Ishikawa (cell line): ENCODE measurements at regions not wholly inside any gene's neighbourhood (a gene's known extent, or its start where the extent isn't known, plus 50 kb on each side); places are given as distances from the start of the nearest gene placed in this dataset.

ENCODE experiments used
- CEBPB ChIP-seq: IDR thresholded peaks from 2 replicates; pipeline ENCODE4 v1.6.1; 2012
- CREB1 ChIP-seq: IDR thresholded peaks from 2 replicates; pipeline ENCODE4 v1.6.1; 2012; ENCODE audit warnings: low read depth
- EGR1 ChIP-seq: IDR thresholded peaks from 2 replicates; pipeline ENCODE4 v1.6.1; 2012
- EP300 ChIP-seq: IDR thresholded peaks from 2 replicates; pipeline ENCODE4 v1.6.1; 2012; ENCODE audit warnings: borderline replicate concordance
- FOXM1 ChIP-seq: IDR thresholded peaks from 2 replicates; pipeline ENCODE4 v1.6.1; 2012; ENCODE audit warnings: low read depth, borderline replicate concordance
- MAX ChIP-seq: IDR thresholded peaks from 2 replicates; pipeline ENCODE4 v1.6.1; 2012
- NFIC ChIP-seq: IDR thresholded peaks from 2 replicates; pipeline ENCODE4 v1.6.1; 2012
- RAD21 ChIP-seq: IDR thresholded peaks from 2 replicates; pipeline ENCODE4 v1.6.1; 2012; ENCODE audit warnings: low read depth
- TAF1 ChIP-seq: IDR thresholded peaks from 2 replicates; pipeline ENCODE4 v1.6.1; 2012; ENCODE audit warnings: low read depth, mild to moderate bottlenecking
- TCF12 ChIP-seq: IDR thresholded peaks from 2 replicates; pipeline ENCODE4 v1.6.1; 2012; ENCODE audit warnings: low read depth
- TEAD4 ChIP-seq: IDR thresholded peaks from 2 replicates; pipeline ENCODE4 v1.6.1; 2012
- USF1 ChIP-seq: IDR thresholded peaks from 2 replicates; pipeline ENCODE4 v1.6.1; 2012
- YY1 ChIP-seq: IDR thresholded peaks from 2 replicates; pipeline ENCODE4 v1.6.1; 2012; ENCODE audit warnings: low read depth
- ZBTB7A ChIP-seq: IDR thresholded peaks from 2 replicates; pipeline ENCODE4 v1.6.1; 2012; ENCODE audit warnings: low read depth
- TF ChIP-seq, protein P1 (sequence below): IDR thresholded peaks from 2 replicates; pipeline ENCODE4 v1.6.1; 2012; ENCODE audit warnings: low read depth, mild to moderate bottlenecking

- TF ChIP-seq CEBPB: no peak
- TF ChIP-seq, protein P1, sequence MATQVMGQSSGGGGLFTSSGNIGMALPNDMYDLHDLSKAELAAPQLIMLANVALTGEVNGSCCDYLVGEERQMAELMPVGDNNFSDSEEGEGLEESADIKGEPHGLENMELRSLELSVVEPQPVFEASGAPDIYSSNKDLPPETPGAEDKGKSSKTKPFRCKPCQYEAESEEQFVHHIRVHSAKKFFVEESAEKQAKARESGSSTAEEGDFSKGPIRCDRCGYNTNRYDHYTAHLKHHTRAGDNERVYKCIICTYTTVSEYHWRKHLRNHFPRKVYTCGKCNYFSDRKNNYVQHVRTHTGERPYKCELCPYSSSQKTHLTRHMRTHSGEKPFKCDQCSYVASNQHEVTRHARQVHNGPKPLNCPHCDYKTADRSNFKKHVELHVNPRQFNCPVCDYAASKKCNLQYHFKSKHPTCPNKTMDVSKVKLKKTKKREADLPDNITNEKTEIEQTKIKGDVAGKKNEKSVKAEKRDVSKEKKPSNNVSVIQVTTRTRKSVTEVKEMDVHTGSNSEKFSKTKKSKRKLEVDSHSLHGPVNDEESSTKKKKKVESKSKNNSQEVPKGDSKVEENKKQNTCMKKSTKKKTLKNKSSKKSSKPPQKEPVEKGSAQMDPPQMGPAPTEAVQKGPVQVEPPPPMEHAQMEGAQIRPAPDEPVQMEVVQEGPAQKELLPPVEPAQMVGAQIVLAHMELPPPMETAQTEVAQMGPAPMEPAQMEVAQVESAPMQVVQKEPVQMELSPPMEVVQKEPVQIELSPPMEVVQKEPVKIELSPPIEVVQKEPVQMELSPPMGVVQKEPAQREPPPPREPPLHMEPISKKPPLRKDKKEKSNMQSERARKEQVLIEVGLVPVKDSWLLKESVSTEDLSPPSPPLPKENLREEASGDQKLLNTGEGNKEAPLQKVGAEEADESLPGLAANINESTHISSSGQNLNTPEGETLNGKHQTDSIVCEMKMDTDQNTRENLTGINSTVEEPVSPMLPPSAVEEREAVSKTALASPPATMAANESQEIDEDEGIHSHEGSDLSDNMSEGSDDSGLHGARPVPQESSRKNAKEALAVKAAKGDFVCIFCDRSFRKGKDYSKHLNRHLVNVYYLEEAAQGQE: no peak
- no peak for TF ChIP-seq TCF12
- no peak for TF ChIP-seq TEAD4
- TF ChIP-seq ZBTB7A: no peak
- no peak for TF ChIP-seq EP300
- TF ChIP-seq NFIC: no peak
- no peak for TF ChIP-seq MAX
- no peak for TF ChIP-seq CREB1
- TF ChIP-seq EGR1: no peak
- no peak for TF ChIP-seq TAF1
Measured at GRCh38 chr3:117633207-117633606, 923.6 kb downstream of the TUSC7 start.

DNA sequence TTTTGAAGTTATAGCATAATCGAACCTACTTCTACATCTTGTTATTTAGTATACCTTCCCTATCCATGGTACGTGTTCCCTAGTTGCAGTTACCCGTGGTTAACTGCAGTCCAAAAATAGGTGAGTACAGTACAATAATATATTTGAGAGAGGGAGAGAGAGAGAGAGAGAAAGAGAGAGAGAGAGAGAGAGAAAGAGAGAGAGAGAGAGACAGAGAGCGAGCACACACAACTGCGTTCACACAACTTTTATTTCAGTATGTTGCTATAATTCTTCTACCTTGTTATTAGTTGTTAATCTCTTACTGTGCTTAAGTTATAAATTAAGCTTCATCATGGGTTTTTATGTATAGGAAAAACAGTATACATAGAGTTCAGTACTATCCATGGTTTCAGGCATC, 928.1 kb downstream of the TUSC7 start:
- TF ChIP-seq TCF12 (no peak), FOXM1 (no peak), NFIC (no peak), RAD21 (no peak), TAF1 (no peak), USF1 (no peak), ZBTB7A (no peak), EP300 (no peak), CEBPB (no peak), YY1 (no peak)
- TF ChIP-seq, protein P1: no peak

GRCh38 chr3:117644203-117644602, 934.6 kb downstream of the TUSC7 start:
- TF ChIP-seq ZBTB7A (no peak), TCF12 (no peak), EP300 (no peak), NFIC (no peak), FOXM1 (no peak), RAD21 (no peak)
- TF ChIP-seq, protein P1: no peak

DNA sequence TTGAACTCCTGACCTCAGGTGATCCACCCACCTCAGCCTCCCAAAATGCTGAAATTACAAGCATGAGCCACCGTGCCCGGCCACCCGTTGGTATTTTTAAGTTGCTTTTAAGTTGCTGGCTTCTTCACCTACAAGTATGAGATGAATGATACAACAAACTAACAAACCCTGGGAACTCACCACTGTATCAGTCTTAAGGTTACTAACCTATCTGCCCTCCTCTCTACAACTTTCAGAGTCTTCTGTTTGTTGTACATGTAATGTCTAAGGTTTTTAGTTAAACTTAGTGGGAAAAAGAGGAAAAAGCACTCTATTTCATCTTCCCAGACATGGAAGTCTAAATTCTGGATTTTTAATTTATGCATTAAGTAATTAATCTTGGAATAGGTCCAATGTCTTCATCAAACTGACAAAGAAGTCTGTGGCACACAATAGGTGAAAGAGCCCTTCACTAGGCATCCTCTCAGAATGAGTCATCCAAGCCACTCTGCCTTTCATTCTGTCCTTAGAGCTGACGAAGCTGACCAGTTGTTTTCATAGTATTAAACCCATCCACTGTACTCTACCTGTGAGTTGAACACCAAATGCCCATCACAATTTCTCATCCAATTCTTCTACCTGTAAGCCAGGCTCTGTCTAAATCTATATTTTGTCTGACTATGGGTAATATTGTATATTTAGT, 936.1 kb downstream of the TUSC7 start:
- TF ChIP-seq TCF12 (no peak), CEBPB (no peak), ZBTB7A (no peak), FOXM1 (no peak), USF1 (no peak), NFIC (no peak), MAX (no peak), CREB1 (no peak), TEAD4 (no peak), YY1 (no peak), EGR1 (no peak), TAF1 (no peak), RAD21 (no peak), EP300 (no peak)
- TF ChIP-seq, protein P1: no peak
